Stomach (tissue), 4 donors: ENCODE measurements at regions not wholly inside any gene's neighbourhood (a gene's known extent, or its start where the extent isn't known, plus 50 kb on each side); places are given as distances from the start of the nearest gene placed in this dataset.

Experiments used
- CTCF ChIP-seq, 7 experiments: fragments of 450-650 bp in 4 of 7; fragments of 200-600 bp in 3 of 7; sonication (generic) in 3 of 7; IDR thresholded peaks; one replicate each; pipeline ENCODE4 v1.5.1; 2016 to 2019; ENCODE audit warnings: antibody characterized with exemption in 7 of 7, control low read depth in 2 of 7, mild to moderate bottlenecking in 1 of 7
- POLR2AphosphoS5 ChIP-seq, 3 donors: sonication (generic); formaldehyde crosslinking; IDR thresholded peaks; one replicate each; pipeline ENCODE4 v1.6.1; 2016; ENCODE audit warnings: antibody characterized with exemption in 3 of 3

GRCh38 chr3:102904629-102905028, 469.8 kb downstream of the ZPLD1 start:
- TF ChIP-seq CTCF (IDR thresholded peaks at IDR 0.05) (no peak), POLR2AphosphoS5 (IDR thresholded peaks at IDR 0.05) (no peak)
